SIG-M5 (cell line): ENCODE measurements at regions not wholly inside any gene's neighbourhood (a gene's known extent, or its start where the extent isn't known, plus 50 kb on each side); places are given as distances from the start of the nearest gene placed in this dataset.
"Not testable (repeated sequence)": the region's sequence is repeated elsewhere in the genome, so short reads cannot be mapped to it uniquely, and the experiment has no call there.

Experiments
- DNase-seq: peaks from one replicate; lab custom pipeline; 2025; lab: John Stamatoyannopoulos, UW

DNA sequence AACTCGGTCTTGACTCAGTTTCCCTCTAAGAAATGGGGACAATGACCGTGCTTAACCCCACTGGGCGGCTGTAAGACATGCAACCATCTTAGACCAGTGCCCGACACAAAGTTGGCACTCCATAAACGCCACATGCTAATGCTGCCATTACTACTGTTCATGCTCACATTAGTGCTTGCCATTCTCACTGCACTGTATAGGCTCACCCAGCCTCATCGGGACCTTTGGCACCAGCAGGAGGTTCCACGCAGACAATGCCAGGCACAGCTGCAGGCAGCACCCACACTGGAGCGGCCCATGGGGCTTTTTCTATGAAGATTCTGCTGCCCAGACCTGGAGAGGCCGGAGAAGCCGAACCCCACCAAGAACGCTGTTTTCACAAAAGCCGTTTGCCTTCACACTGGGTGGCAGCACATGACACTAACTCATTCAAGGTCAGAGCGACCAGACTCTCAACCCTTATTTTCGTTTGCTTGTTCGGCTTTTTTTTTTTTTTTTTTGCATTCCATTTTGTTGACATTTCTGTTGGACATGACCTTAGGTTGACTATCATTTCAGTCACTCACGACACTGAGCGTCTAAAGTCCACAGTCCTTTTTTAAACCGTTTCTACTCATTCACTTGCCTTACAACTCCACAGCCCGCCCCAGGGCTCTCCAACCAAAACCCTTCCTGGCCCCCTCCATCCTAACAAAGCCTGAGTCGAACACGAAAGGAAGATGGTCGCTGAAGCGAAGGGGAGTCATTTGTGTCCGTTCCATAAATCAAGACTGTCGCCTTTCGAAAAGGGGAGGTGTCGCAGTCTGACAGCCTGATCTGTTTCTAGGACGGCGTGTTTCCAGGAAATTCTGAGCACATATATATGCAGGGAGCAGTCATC lies 124.4 kb upstream of the RNF32 start:
- DNase-seq: no peak

DNA sequence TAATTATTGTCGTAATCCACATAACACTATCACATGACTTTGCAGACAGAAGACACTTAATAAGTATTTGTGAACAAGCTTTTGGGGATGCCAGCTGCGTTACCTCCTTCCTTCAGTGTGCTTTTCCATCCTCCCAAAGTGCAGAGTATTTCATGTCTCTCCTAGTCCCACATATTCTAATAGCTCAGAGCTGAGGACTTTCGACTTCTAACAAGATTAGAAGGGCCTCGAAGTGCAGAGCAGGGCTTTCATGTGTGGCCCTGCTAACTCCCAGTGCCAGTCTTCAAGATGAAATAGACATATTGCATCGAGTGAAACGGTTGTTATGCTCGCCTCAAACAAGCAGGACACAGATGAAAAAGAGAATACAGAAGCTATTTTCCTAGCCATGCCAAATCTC lies 125.7 kb upstream of the RNF32 start:
- DNase-seq: no peak

DNA sequence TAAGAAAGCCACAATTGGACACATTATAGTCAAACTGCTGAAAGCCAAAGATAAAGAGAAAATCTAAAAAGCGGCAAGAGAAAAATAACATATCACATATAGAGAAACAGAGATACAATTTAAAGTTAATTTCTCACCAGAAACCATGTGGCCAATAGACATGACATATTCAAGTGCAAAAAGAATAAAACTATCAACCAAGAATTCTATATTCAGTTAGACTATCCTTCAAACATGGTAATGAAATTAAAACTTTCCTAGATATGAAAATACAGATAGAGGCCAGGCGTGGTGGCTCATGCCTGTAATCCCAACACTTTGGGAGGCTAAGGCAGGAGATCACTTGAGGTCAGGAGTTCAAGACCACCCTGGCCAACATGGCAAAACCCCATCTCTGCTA lies 129.1 kb upstream of the RNF32 start:
- no peak for DNase-seq

DNA sequence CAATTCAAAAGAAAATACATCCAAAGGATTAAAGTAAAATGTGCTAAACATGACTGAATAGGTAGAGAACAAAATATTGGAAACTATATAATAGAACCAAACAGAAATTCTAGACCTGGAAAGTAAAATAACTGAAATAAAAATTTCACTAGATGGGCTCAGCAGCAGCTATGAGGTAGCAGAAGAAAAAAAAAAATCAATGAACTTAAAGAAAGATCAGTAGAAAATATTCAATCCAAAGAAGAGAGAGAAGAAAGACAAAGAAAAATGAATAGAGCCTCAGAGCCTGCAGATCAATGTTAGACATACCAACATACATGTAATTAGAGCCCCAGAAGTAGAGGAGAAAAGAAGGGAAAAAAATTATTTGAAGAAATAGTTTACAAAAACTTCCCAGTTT lies 129.6 kb upstream of the RNF32 start:
- DNase-seq: no peak

GRCh38 chr7:156509216-156509615 lies 131.4 kb upstream of the RNF32 start:
- no peak for DNase-seq

GRCh38 chr7:156505876-156506275 lies 134.7 kb upstream of the RNF32 start:
- DNase-seq: no peak

- no peak for DNase-seq
These were observed 135.7 kb upstream of the RNF32 start for GRCh38 chr7:156504687-156505545.

DNA sequence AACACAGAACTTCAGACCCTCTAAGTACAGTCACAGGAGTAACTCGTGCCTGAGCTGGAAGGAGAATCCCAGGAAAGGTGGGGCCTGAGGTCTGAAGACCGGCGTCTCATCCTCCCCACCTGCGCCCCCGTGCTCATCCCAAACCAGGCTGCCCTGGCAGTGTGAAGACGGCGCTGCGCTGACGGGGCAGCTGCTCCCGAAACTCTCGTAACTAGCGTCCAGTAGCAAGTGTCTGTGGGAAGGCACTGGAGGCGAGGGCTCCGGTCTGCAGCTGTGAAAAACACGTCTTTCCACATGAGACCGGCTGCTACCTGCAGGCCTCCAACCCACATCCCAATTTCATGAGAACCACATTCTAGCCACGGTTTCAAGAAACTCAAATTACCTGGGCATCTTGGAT lies 136.6 kb upstream of the RNF32 start:
- DNase-seq: no peak

DNA sequence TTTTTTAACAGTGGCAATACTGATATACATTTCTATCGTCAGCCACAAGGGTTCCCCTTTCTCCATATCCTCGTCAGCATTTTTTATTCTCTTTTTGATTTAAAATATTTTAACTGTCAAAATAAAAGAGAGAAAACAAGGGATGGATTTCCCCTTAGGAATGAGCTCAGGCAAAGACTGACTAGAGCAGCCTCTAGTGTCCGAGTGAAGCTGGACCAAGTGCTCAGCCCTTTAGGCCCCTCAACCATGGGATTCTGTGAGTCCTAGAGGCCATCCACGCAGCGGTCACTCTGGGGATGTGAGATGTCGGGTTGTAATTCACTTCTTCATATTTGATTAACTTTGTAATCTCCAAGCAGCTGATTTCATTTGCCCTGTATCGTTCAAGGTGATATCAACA lies 137.4 kb upstream of the RNF32 start:
- no peak for DNase-seq

GRCh38 chr7:156501815-156502214 lies 138.8 kb upstream of the RNF32 start:
- not testable (repeated sequence) for DNase-seq

DNA sequence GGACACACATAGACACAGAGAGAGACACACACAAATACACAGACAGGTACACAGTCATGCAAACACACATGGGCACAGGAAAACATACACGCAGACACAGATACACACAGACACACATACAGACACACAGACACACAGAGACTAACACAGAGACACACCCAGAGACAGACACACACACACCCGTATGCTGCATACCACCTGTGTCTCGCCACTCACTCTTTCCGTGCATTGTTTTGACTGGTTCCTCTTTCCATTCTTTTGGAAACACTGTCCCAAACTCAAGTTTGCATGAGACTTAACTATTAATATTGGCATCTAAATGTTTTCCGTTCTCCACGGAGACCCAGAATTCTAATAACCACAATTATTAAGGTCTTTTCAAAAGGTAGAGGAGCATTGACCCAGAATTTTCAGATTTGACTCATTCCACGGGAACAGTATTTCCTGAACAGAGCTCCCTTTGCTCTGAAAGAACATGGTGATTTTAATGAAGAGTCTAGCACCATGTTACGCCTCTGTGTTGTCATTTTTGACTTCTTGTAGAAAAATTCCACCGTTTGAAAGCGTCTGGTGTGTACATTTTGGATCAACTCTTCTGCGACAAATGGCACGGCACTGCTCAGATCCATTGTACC lies 141.2 kb upstream of the RNF32 start:
- DNase-seq: no peak

DNA sequence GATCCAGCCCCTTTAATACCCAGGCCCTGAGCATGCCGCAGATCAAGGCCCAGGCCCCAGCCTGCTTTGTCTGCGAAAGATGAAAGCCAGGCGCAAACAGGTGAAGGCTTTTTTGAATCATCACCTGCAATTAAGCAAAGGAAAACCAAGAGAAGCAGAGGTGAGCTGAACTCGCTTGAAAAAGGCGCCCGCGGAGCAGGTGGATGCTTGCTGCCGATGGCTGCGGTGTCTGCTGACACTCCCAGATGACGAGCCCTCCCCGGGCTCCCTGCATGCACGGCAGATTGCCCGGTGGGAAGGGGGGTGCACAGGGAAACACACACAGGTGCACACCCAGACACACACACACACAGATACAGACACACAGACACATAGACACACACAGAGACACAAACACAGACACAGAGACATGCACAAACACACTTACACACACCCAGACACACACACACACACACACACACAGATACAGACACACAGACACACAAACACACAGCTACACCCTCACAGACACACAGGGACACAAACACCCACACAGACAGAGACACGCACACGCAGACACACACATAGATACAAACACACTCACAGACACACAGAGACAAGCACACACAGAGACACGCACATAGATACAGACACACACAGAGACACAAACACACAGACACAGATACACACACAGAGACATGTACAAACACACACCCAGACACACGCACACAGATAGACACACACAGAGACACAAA lies 142.6 kb upstream of the RNF32 start:
- DNase-seq: no peak

GRCh38 chr7:156496865-156497264 lies 143.7 kb upstream of the RNF32 start:
- no peak for DNase-seq

DNA sequence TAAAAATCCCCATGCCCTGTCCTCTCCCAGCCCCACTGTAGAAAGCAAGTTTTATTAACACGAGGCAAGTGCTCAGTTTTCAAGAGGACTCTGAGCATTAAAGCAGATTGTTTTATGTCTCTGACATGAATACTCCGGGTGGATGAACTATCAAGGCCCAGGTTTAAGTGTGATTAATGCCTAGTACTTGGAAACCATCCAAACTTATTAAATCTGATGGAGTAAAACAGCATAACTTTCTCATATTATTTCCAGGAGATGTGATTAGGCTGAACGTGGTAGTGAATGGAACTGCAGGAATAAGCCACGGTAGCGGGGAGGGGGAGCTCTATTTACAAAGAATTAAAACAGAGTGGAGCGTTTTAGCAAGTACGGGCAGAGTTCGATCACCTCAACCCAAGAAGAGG lies 144.2 kb upstream of the RNF32 start:
- DNase-seq: no peak

DNA sequence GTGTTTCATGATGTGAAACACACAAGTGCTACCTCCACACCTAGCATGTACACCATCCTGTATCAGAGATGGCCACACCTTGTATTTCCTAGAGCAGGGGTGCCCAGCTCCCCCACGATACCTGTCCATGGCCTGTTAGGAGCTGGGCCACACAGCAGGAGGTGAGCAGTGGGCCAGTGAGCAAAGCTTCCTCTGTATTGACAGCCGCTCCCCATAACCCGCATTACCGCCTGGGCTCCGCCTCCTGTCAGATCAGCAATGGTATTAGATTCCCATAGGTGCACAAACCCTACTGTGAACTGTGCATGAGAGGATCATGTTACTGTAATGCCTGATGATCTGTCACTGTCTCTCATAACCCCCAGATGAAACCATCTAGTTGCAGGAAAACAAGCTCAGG lies 145.6 kb upstream of the RNF32 start:
- DNase-seq: no peak

DNA sequence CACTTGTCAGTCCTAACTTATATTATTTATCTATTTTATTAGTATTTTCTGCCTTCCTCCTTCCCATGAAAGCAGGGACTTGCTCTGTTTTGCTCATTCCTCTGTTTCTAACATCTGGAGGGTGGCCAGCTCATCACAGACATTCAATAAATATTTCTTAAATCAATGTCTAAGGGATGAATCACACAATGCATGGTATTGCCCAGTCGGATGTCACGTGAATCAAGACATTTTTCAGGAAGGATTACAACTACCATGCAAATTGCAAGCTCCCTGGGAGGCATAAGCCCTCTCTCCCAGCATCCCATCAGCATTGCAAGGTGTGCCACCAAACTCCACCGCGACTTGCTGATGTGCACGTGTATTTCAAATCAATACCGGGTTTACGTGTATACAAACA lies 146.6 kb upstream of the RNF32 start:
- no peak for DNase-seq

- no peak for DNase-seq
These were observed 148.4 kb upstream of the RNF32 start for GRCh38 chr7:156492170-156492569.

DNA sequence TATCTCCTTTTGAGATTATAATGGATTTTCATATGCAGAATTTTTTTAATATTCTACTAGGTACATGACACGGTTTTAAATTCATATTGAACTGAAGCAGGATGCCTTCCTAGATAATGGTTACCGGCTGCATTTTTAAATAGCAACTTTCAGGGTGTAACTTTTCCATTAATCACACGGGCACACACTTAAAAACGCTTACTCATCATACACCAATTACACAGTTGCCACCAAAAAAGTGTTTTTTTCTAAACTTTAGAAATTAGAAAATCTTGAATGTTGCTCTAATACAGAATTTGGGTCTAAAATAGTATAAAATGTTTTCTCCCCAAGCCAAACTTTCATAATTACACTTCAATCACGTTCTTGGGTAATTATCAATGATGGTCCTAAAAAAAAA lies 149.1 kb upstream of the RNF32 start:
- DNase-seq: no peak

GRCh38 chr7:156490021-156490800 lies 150.4 kb upstream of the RNF32 start:
- DNase-seq: no peak

GRCh38 chr7:156487811-156488533 lies 152.6 kb upstream of the RNF32 start:
- DNase-seq: no peak

DNA sequence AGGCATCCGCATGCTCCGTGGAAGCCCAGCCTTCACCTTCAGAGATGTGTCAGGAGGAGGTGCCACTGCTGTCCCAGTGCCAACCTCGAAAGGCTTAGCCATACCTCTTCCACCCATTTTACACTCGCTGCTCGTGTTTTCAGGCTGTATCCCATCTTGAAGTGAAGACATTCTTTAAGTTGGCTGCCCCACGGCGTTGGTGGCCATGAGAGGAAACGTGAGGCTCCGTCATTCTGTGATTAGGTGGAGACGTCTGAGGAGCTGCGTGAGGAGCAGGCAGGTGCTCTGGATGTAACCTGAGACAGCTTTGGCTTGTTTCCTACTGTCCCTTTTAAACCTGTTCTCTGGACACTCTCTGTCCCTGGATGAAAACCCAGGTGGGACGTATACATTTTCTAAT lies 159.9 kb upstream of the RNF32 start:
- DNase-seq: no peak
